HG02759 (cell line): ENCODE measurements at regions not wholly inside any gene's neighbourhood (a gene's known extent, or its start where the extent isn't known, plus 50 kb on each side); places are given as distances from the start of the nearest gene placed in this dataset.

Source experiments
- ATAC-seq: cut with Tn5 transposase; IDR thresholded peaks from one replicate; pipeline ENCODE4 v1.9.1; 2021; ENCODE audit warnings: mild to moderate bottlenecking, moderate library complexity; ENCODE audit not compliant: unreplicated experiment

GRCh38 chr2:212628586-212628985, 90.0 kb upstream of the ERBB4 start:
- ATAC-seq = no peak

GRCh38 chr2:212626371-212626918, 87.8 kb upstream of the ERBB4 start:
- ATAC-seq = no peak

GRCh38 chr2:212619954-212620353, 81.4 kb upstream of the ERBB4 start:
- ATAC-seq = no peak

- ATAC-seq = no peak
Measured at GRCh38 chr2:212618636-212619035, 80.0 kb upstream of the ERBB4 start.

- no peak for ATAC-seq
Measured at GRCh38 chr2:212610872-212611425, 72.3 kb upstream of the ERBB4 start.

GRCh38 chr2:212609479-212609878, 70.9 kb upstream of the ERBB4 start:
- ATAC-seq = no peak

GRCh38 chr2:212607080-212607479, 68.5 kb upstream of the ERBB4 start:
- ATAC-seq = no peak

- no peak for ATAC-seq
Measured at GRCh38 chr2:212606232-212606631, 67.6 kb upstream of the ERBB4 start.

GRCh38 chr2:212596688-212597087, 58.1 kb upstream of the ERBB4 start:
- ATAC-seq = peak; percentile 64

- ATAC-seq = peak; percentile 25
Measured at GRCh38 chr2:212596276-212596675, 57.7 kb upstream of the ERBB4 start.

GRCh38 chr2:212595036-212595654, 56.5 kb upstream of the ERBB4 start:
- ATAC-seq = peak; percentile 57

GRCh38 chr2:212592695-212593094, 54.1 kb upstream of the ERBB4 start:
- ATAC-seq = no peak
